ENCODE measurements at regions not wholly inside any gene's neighbourhood (a gene's known extent, or its start where the extent isn't known, plus 50 kb on each side); places are given as distances from the start of the nearest gene placed in this dataset.

- TF ChIP-seq, protein P1, sequence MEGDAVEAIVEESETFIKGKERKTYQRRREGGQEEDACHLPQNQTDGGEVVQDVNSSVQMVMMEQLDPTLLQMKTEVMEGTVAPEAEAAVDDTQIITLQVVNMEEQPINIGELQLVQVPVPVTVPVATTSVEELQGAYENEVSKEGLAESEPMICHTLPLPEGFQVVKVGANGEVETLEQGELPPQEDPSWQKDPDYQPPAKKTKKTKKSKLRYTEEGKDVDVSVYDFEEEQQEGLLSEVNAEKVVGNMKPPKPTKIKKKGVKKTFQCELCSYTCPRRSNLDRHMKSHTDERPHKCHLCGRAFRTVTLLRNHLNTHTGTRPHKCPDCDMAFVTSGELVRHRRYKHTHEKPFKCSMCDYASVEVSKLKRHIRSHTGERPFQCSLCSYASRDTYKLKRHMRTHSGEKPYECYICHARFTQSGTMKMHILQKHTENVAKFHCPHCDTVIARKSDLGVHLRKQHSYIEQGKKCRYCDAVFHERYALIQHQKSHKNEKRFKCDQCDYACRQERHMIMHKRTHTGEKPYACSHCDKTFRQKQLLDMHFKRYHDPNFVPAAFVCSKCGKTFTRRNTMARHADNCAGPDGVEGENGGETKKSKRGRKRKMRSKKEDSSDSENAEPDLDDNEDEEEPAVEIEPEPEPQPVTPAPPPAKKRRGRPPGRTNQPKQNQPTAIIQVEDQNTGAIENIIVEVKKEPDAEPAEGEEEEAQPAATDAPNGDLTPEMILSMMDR (IDR thresholded peaks at IDR 0.05; ENCODE audit: low read length) = no peak
- TF ChIP-seq EZH2 (IDR thresholded peaks at IDR 0.05; ENCODE audit: borderline replicate concordance, low read length) = no peak
Measured at GRCh38 chr15:45785897-45786296, 151.1 kb downstream of the SQOR start.
